Caco-2 (cell line): ENCODE measurements at regions not wholly inside any gene's neighbourhood (a gene's known extent, or its start where the extent isn't known, plus 50 kb on each side); places are given as distances from the start of the nearest gene placed in this dataset.

Experiments
- BruUV-seq: library from RNA; stranded (reverse); fragments of 400-500 nt; replicated peaks from 2 replicates; lab custom pipeline; 2021; lab: Mats Ljungman, UMichigan
- CTCF ChIA-PET: fragments of 300-600 bp; sonication (Branson Sonifier 250); formaldehyde crosslinking; loops from one replicate; lab custom pipeline; 2022; ENCODE audit warnings: antibody characterized with exemption; lab: Charles Lee
- POLR2A ChIA-PET: fragments of 300-600 bp; sonication (Branson Sonifier 250); formaldehyde crosslinking; loops from one replicate; lab custom pipeline; 2022; ENCODE audit warnings: antibody characterized with exemption; lab: Charles Lee
- DNase-seq, 2 experiments: peaks; one replicate each; pipeline versions ENCODE4 v3.0.0 to v3.0.0-alpha.2; 2020 to 2022
- H3K27me3 ChIP-seq: replicated peaks from 2 replicates; pipeline ENCODE4 v1.6.0; 2011; ENCODE audit warnings: low read length; ENCODE audit not compliant: control insufficient read depth, insufficient read depth
- H3K36me3 ChIP-seq: 2 replicates; pipeline ENCODE4 v1.5.1; 2011; ENCODE audit warnings: low read length; ENCODE audit not compliant: control insufficient read depth, insufficient read depth
- H3K4me1 ChIP-seq: fragments of 250-450 bp; sonication (Bioruptor Pico); 2 replicates; pipeline ENCODE4 v1.5.1; 2020; ENCODE audit warnings: mild to moderate bottlenecking
- H3K4me3 ChIP-seq: 2 replicates; pipeline ENCODE4 v1.5.1; 2011; ENCODE audit warnings: low read depth, mild to moderate bottlenecking, control low read depth, low read length
- H3K9me3 ChIP-seq: fragments of 250-450 bp; sonication (Bioruptor Pico); 2 replicates; pipeline ENCODE4 v1.5.1; 2020; ENCODE audit warnings: mild to moderate bottlenecking, moderate library complexity
- H3K27ac Mint-ChIP-seq: one replicate; pipeline ENCODE4 v1.8.0; 2022; ENCODE audit warnings: mixed read lengths; ENCODE audit not compliant: unreplicated experiment
- H3K27me3 Mint-ChIP-seq: one replicate; pipeline ENCODE4 v1.8.0; 2022; ENCODE audit warnings: mixed read lengths; ENCODE audit not compliant: insufficient read depth, unreplicated experiment
- H3K36me3 Mint-ChIP-seq: one replicate; pipeline ENCODE4 v1.8.0; 2022; ENCODE audit warnings: mild to moderate bottlenecking, mixed read lengths; ENCODE audit not compliant: insufficient read depth, unreplicated experiment
- H3K4me1 Mint-ChIP-seq: one replicate; pipeline ENCODE4 v1.8.0; 2022; ENCODE audit warnings: low read depth, mixed read lengths; ENCODE audit not compliant: unreplicated experiment
- H3K4me3 Mint-ChIP-seq: one replicate; pipeline ENCODE4 v1.8.0; 2022; ENCODE audit warnings: mild to moderate bottlenecking, moderate library complexity, mixed read lengths; ENCODE audit not compliant: unreplicated experiment
- H3K9me3 Mint-ChIP-seq: one replicate; pipeline ENCODE4 v1.8.0; 2022; ENCODE audit warnings: mixed read lengths; ENCODE audit not compliant: unreplicated experiment
- intact Hi-C: fragments of 100-400 bp; cut with micrococcal nuclease; formaldehyde crosslinking; loops from one replicate; pipeline ENCODE4 v1.10.0; 2022; ENCODE audit not compliant: unreplicated experiment
- TF ChIP-seq, protein P1 (sequence below), 2 experiments: fragments of 200-600 bp in 1 of 2; IDR thresholded peaks; 1 replicate in 1 of 2; 2 replicates in 1 of 2; pipeline versions ENCODE4 v1.5.1 to v1.8.0; 2011 to 2022; ENCODE audit warnings: antibody characterized with exemption in 1 of 2, control low read depth in 1 of 2, inconsistent platforms in 1 of 2, low read depth in 1 of 2, low read length in 1 of 2, mild to moderate bottlenecking in 1 of 2, moderate library complexity in 1 of 2; ENCODE audit not compliant: insufficient read depth in 1 of 2, severe bottlenecking in 1 of 2, unreplicated experiment in 1 of 2

GRCh38 chr12:97194546-97194945 lies 268.1 kb upstream of the RMST start:
- intact Hi-C loops: no loop called here
- Mint-ChIP-seq H3K36me3 (no peaks in the 10 kb centered on the region), H3K4me1 (no peaks in the 10 kb centered on the region), H3K27me3 (no peaks in the 10 kb centered on the region), H3K27ac (no peak overlapping the region), H3K9me3 (peaks cover 38% of the 10 kb centered on the region), H3K4me3 (no peak overlapping the region)
- ChIA-PET CTCF (no interaction called here), POLR2A (no interaction called here)
- no peak for DNase-seq
- Histone ChIP-seq H3K4me3 (no peak overlapping the region), H3K4me1 (no peaks in the 10 kb centered on the region), H3K9me3 (no peaks in the 10 kb centered on the region; the same call in 1 of the 2 replicates), H3K36me3 (no peaks in the 10 kb centered on the region), H3K27me3 (no peaks in the 10 kb centered on the region)
- no TSS peak for BruUV-seq
- TF ChIP-seq, protein P1, sequence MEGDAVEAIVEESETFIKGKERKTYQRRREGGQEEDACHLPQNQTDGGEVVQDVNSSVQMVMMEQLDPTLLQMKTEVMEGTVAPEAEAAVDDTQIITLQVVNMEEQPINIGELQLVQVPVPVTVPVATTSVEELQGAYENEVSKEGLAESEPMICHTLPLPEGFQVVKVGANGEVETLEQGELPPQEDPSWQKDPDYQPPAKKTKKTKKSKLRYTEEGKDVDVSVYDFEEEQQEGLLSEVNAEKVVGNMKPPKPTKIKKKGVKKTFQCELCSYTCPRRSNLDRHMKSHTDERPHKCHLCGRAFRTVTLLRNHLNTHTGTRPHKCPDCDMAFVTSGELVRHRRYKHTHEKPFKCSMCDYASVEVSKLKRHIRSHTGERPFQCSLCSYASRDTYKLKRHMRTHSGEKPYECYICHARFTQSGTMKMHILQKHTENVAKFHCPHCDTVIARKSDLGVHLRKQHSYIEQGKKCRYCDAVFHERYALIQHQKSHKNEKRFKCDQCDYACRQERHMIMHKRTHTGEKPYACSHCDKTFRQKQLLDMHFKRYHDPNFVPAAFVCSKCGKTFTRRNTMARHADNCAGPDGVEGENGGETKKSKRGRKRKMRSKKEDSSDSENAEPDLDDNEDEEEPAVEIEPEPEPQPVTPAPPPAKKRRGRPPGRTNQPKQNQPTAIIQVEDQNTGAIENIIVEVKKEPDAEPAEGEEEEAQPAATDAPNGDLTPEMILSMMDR (IDR thresholded peaks at IDR 0.05; ENCODE audit: insufficient read depth in 1 of 2, low read depth in 1 of 2, low read length in 1 of 2, severe bottlenecking in 1 of 2, unreplicated experiment in 1 of 2): no peak

DNA sequence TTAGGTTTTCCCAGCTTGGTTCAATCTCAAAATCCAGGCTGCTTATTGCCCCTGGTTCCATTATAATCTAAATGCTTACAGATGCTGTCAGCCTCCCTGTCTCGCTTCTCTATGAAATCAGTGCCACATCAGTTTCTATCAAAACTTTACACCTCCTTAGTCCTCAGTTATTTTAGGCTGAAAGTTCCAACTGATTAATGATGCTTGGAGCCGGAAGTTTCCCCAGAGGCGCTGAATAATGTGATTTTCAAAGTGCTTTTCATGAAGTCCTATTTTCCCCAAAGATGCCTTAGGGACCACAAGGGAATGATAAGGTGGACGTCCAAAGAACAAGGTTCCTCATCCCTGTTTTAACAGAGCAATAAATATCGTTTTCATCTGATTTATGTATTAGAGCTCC lies 262.4 kb upstream of the RMST start:
- Mint-ChIP-seq H3K36me3 (no peaks in the 10 kb centered on the region), H3K9me3 (peaks cover 10% of the 10 kb centered on the region), H3K27me3 (no peaks in the 10 kb centered on the region), H3K27ac (no peak overlapping the region), H3K4me1 (no peaks in the 10 kb centered on the region), H3K4me3 (no peak overlapping the region)
- Histone ChIP-seq H3K4me3 (no peak overlapping the region), H3K4me1 (no peaks in the 10 kb centered on the region), H3K9me3 (no peaks in the 10 kb centered on the region), H3K27me3 (no peaks in the 10 kb centered on the region), H3K36me3 (no peaks in the 10 kb centered on the region)
- TF ChIP-seq, protein P1 (IDR thresholded peaks at IDR 0.05; ENCODE audit: insufficient read depth in 1 of 2, low read depth in 1 of 2, low read length in 1 of 2, severe bottlenecking in 1 of 2, unreplicated experiment in 1 of 2): no peak
- BruUV-seq: no TSS peak
- CTCF ChIA-PET: no interaction called here
- DNase-seq: no peak
- POLR2A ChIA-PET: no interaction called here
- intact Hi-C loops: no loop called here

- Mint-ChIP-seq H3K9me3 (peaks cover 10% of the 10 kb centered on the region), H3K27ac (no peak overlapping the region), H3K36me3 (no peaks in the 10 kb centered on the region), H3K4me3 (no peak overlapping the region), H3K27me3 (peaks cover 6% of the 10 kb centered on the region), H3K4me1 (no peaks in the 10 kb centered on the region)
- TF ChIP-seq, protein P1 (IDR thresholded peaks at IDR 0.05; ENCODE audit: insufficient read depth in 1 of 2, low read depth in 1 of 2, low read length in 1 of 2, severe bottlenecking in 1 of 2, unreplicated experiment in 1 of 2): no peak
- ChIA-PET CTCF (no interaction called here), POLR2A (no interaction called here)
- DNase-seq: no peak
- Histone ChIP-seq H3K9me3 (no peaks in the 10 kb centered on the region), H3K27me3 (no peaks in the 10 kb centered on the region), H3K4me1 (no peaks in the 10 kb centered on the region), H3K36me3 (no peaks in the 10 kb centered on the region), H3K4me3 (no peak overlapping the region)
- intact Hi-C loops: no loop called here
- no TSS peak for BruUV-seq
Observed at GRCh38 chr12:97203408-97203807, 259.2 kb upstream of the RMST start.
